IMR-90 (cell line): ENCODE measurements at regions not wholly inside any gene's neighbourhood (a gene's known extent, or its start where the extent isn't known, plus 50 kb on each side); places are given as distances from the start of the nearest gene placed in this dataset.

Experiments used
- ATAC-seq: fragments of 200-7000 bp; cut with Tn5 transposase; 2 replicates; pipeline ENCODE4 v1.9.1; 2020; ENCODE audit warnings: low read depth, mild to moderate bottlenecking, moderate library complexity
- BruUV-seq: library from RNA; stranded (reverse); fragments of 400-500 nt; replicated peaks from 2 replicates; lab custom pipeline; 2021; lab: Mats Ljungman, UMichigan
- CTCF ChIA-PET: fragments of 300-600 bp; formaldehyde crosslinking; extraction: SDS; loops from one replicate; lab custom pipeline; 2021; ENCODE audit warnings: antibody characterized with exemption; lab: Yijun Ruan, JAX
- POLR2A ChIA-PET: fragments of 300-600 bp; sonication (Branson Sonifier 250); formaldehyde crosslinking; loops from one replicate; lab custom pipeline; 2022; ENCODE audit warnings: antibody characterized with exemption; ENCODE audit not compliant: unreplicated experiment; lab: Charles Lee
- DNase-seq: peaks from one replicate; pipeline ENCODE4 v3.0.0; 2013
- H2AFZ ChIP-seq: replicated peaks from 2 replicates; pipeline ENCODE3; 2013; ENCODE audit warnings: low read length, mild to moderate bottlenecking; ENCODE audit not compliant: poor library complexity
- H2AK5ac ChIP-seq: 2 replicates; pipeline ENCODE4 v1.6.1; 2013; ENCODE audit warnings: low read depth, low read length, inconsistent platforms
- H2AK9ac ChIP-seq: replicated peaks from 2 replicates; pipeline ENCODE3; 2013; ENCODE audit warnings: mild to moderate bottlenecking, low read depth, low read length, moderate library complexity; ENCODE audit not compliant: poor library complexity
- H2BK120ac ChIP-seq: 2 replicates; pipeline ENCODE4 v1.6.1; 2013; ENCODE audit warnings: low read depth, low read length, inconsistent platforms
- H2BK15ac ChIP-seq: 3 replicates; pipeline ENCODE4 v1.6.1; 2013; ENCODE audit warnings: low read depth, low read length, inconsistent platforms
- H2BK20ac ChIP-seq: 2 replicates; pipeline ENCODE4 v1.6.1; 2013; ENCODE audit warnings: low read depth, mild to moderate bottlenecking, inconsistent platforms, low read length, moderate library complexity
- H2BK5ac ChIP-seq: 2 replicates; pipeline ENCODE4 v1.6.1; 2013; ENCODE audit warnings: mild to moderate bottlenecking, low read depth, low read length, inconsistent platforms; ENCODE audit not compliant: poor library complexity, severe bottlenecking
- H3K14ac ChIP-seq: replicated peaks from 2 replicates; pipeline ENCODE4 v1.6.1; 2013; ENCODE audit warnings: low read depth, low read length, inconsistent platforms
- H3K18ac ChIP-seq: 2 replicates; pipeline ENCODE4 v1.6.1; 2013; ENCODE audit warnings: low read depth, low read length, control low read depth
- H3K23ac ChIP-seq: 2 replicates; pipeline ENCODE4 v1.6.1; 2013; ENCODE audit warnings: low read depth, low read length, inconsistent platforms
- H3K27ac ChIP-seq: 2 replicates; pipeline ENCODE4 v1.5.1; 2013; ENCODE audit warnings: mild to moderate bottlenecking, control low read depth, low read length; ENCODE audit not compliant: insufficient read depth
- H3K27me3 ChIP-seq: 2 replicates; pipeline ENCODE4 v1.6.1; 2013; ENCODE audit warnings: low read length; ENCODE audit not compliant: control insufficient read depth, insufficient read depth
- H3K36me3 ChIP-seq: 2 replicates; pipeline ENCODE4 v1.6.1; 2013; ENCODE audit warnings: low read length, mixed read lengths; ENCODE audit not compliant: control insufficient read depth, insufficient read depth
- H3K4ac ChIP-seq: 2 replicates; pipeline ENCODE4 v1.6.1; 2013; ENCODE audit warnings: low read depth, low read length, inconsistent platforms
- H3K4me1 ChIP-seq: 2 replicates; pipeline ENCODE4 v1.6.1; 2013; ENCODE audit warnings: low read length, mixed read lengths; ENCODE audit not compliant: control insufficient read depth, insufficient read depth
- H3K4me2 ChIP-seq: 2 replicates; pipeline ENCODE4 v1.6.1; 2013; ENCODE audit warnings: low read depth, mild to moderate bottlenecking, control low read depth, low read length, moderate library complexity
- H3K4me3 ChIP-seq: 2 replicates; pipeline ENCODE4 v1.5.1; 2013; ENCODE audit warnings: low read depth, mild to moderate bottlenecking, control low read depth, low read length, moderate library complexity; ENCODE audit not compliant: insufficient read depth
- H3K56ac ChIP-seq: 2 replicates; pipeline ENCODE4 v1.6.1; 2013; ENCODE audit warnings: low read length, inconsistent platforms; ENCODE audit not compliant: insufficient read depth; ENCODE audit errors: extremely low read depth
- H3K79me1 ChIP-seq, 2 experiments: 2 replicates each; pipeline ENCODE4 v1.6.1; 2013; ENCODE audit warnings: low read length in 2 of 2, inconsistent platforms in 1 of 2, low read depth in 1 of 2
- H3K9ac ChIP-seq: 2 replicates; pipeline ENCODE4 v1.6.1; 2013; ENCODE audit warnings: low read depth, low read length, control low read depth
- H3K9me1 ChIP-seq: 2 replicates; pipeline ENCODE4 v1.6.1; 2013; ENCODE audit warnings: low read length, inconsistent platforms; ENCODE audit not compliant: insufficient read depth
- H3K9me3 ChIP-seq: 2 replicates; pipeline ENCODE4 v1.6.1; 2013; ENCODE audit warnings: low read length; ENCODE audit not compliant: control insufficient read depth, insufficient read depth
- H4K20me1 ChIP-seq: 2 replicates; pipeline ENCODE4 v1.6.1; 2013; ENCODE audit warnings: low read length, inconsistent platforms; ENCODE audit not compliant: insufficient read depth
- H4K5ac ChIP-seq: 2 replicates; pipeline ENCODE4 v1.6.1; 2013; ENCODE audit warnings: mild to moderate bottlenecking, low read depth, low read length, control low read depth
- H4K8ac ChIP-seq, 2 experiments: 2 replicates each; pipeline ENCODE4 v1.6.1; 2013; ENCODE audit warnings: low read depth in 2 of 2, low read length in 2 of 2, control low read depth in 1 of 2, inconsistent platforms in 1 of 2
- H4K91ac ChIP-seq: 2 replicates; pipeline ENCODE4 v1.6.1; 2013; ENCODE audit warnings: low read depth, low read length, inconsistent platforms; ENCODE audit not compliant: insufficient read depth
- RAD21 ChIP-seq: IDR thresholded peaks from 2 replicates; pipeline ENCODE4 v1.6.1; 2012; ENCODE audit warnings: low read length, improper control_type of control experiment
- SMC3 ChIP-seq: fragments of 150-350 bp; IDR thresholded peaks from 2 replicates; pipeline ENCODE4 v1.6.1; 2016; ENCODE audit warnings: low read depth, mild to moderate bottlenecking, antibody characterized with exemption, low read length, moderate library complexity
- WGBS, 2 experiments: methylation state at CpG; one replicate each; pipeline versions ENCODE4 v1.1.5 to v1.1.7; 2013; ENCODE audit warnings: missing lambda C conversion rate in 2 of 2; ENCODE audit not compliant: insufficient read length in 1 of 2; ENCODE audit errors: extremely low coverage in 2 of 2; 5-methylcytosine and 5-hydroxymethylcytosine counted together
- dilution Hi-C: fragments of 300-500 bp; cut with HindIII; formaldehyde crosslinking; loops from one replicate; pipeline ENCODE4 v1.14.3; 2018; ENCODE audit warnings: low sequenced_read_pairs; ENCODE audit not compliant: unreplicated experiment
- in situ Hi-C: fragments of 300-500 bp; cut with MboI; formaldehyde crosslinking; loops from 3 replicates; pipeline ENCODE4 v1.14.3; 2019; ENCODE audit warnings: low sequenced_read_pairs, inconsistent platforms, mixed read lengths
- intact Hi-C: fragments of 100-400 bp; cut with micrococcal nuclease; formaldehyde crosslinking; loops from 2 replicates; pipeline ENCODE4 v1.10.0; 2022
- TF ChIP-seq, protein P1 (sequence below): conservative IDR thresholded peaks from 2 replicates; pipeline ENCODE4 v1.5.1; 2012; ENCODE audit warnings: mild to moderate bottlenecking, low read depth, low read length, improper control_type of control experiment

- no peak overlapping the region for H3K27ac ChIP-seq
- no peak overlapping the region for H2AK9ac ChIP-seq
- H3K4ac ChIP-seq = no peak overlapping the region
- H2BK15ac ChIP-seq = no peak overlapping the region
- in situ Hi-C loops (no loop called here), dilution Hi-C loops (no loop called here), intact Hi-C loops (no loop called here)
- H3K23ac ChIP-seq = no peak overlapping the region
- no peak overlapping the region for H2AFZ ChIP-seq
- no peak overlapping the region for H2AK5ac ChIP-seq
- no peak overlapping the region for H3K18ac ChIP-seq
- H3K9me3 ChIP-seq = no peaks in the 10 kb centered on the region
- H3K4me2 ChIP-seq = no peak overlapping the region; the same call in 1 of the 2 replicates
- no peak overlapping the region for H4K91ac ChIP-seq
- H4K5ac ChIP-seq = no peak overlapping the region
- no peak overlapping the region for H4K8ac ChIP-seq
- 26% methylated on average over 5 of the region's 9 CpGs; no CpG with 5 or more reads in 1 of the 2 experiments for WGBS, 2 experiments
- H3K79me1 ChIP-seq = no peaks in the 10 kb centered on the region
- H3K36me3 ChIP-seq = no peaks in the 10 kb centered on the region
- ATAC-seq = peak; percentile 62
- H2BK120ac ChIP-seq = no peak overlapping the region
- H3K9ac ChIP-seq = no peak overlapping the region
- no TSS peak for BruUV-seq
- H3K9me1 ChIP-seq = no peaks in the 10 kb centered on the region
- no peaks in the 10 kb centered on the region for H4K20me1 ChIP-seq
- H2BK20ac ChIP-seq = no peak overlapping the region
- ChIA-PET CTCF (interaction anchor here (0.5 to 1.1 kb wide), 2 partner anchors 10 to 1909 kb away, joined by 4 to 5 read pairs; no protein-coding TSS in a partner anchor), POLR2A (no interaction called here)
- no peaks in the 10 kb centered on the region for H3K4me1 ChIP-seq
- no peak overlapping the region for H3K14ac ChIP-seq
- no peak overlapping the region for H2BK5ac ChIP-seq
- DNase-seq = peak; percentile 6
- H3K4me3 ChIP-seq = no peak overlapping the region
- no peaks in the 10 kb centered on the region; the same call in 1 of the 2 replicates for H3K27me3 ChIP-seq
- TF ChIP-seq SMC3 (no peak), RAD21 (no peak)
- TF ChIP-seq, protein P1, sequence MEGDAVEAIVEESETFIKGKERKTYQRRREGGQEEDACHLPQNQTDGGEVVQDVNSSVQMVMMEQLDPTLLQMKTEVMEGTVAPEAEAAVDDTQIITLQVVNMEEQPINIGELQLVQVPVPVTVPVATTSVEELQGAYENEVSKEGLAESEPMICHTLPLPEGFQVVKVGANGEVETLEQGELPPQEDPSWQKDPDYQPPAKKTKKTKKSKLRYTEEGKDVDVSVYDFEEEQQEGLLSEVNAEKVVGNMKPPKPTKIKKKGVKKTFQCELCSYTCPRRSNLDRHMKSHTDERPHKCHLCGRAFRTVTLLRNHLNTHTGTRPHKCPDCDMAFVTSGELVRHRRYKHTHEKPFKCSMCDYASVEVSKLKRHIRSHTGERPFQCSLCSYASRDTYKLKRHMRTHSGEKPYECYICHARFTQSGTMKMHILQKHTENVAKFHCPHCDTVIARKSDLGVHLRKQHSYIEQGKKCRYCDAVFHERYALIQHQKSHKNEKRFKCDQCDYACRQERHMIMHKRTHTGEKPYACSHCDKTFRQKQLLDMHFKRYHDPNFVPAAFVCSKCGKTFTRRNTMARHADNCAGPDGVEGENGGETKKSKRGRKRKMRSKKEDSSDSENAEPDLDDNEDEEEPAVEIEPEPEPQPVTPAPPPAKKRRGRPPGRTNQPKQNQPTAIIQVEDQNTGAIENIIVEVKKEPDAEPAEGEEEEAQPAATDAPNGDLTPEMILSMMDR = peak; percentile 34
- H3K56ac ChIP-seq = no peak overlapping the region
Measured at GRCh38 chr9:26723486-26723885, 169.1 kb downstream of the CAAP1 start.
